OCI-LY1 (cell line): ENCODE measurements at regions not wholly inside any gene's neighbourhood (a gene's known extent, or its start where the extent isn't known, plus 50 kb on each side); places are given as distances from the start of the nearest gene placed in this dataset.

Experiments used
- CTCF ChIP-seq: fragments of 200-600 bp; sonication (generic), shearing (Covaris generic); IDR thresholded peaks from 2 replicates; pipeline ENCODE4 v1.5.1; 2017; ENCODE audit warnings: mild to moderate bottlenecking, antibody characterized with exemption, low read length, moderate library complexity, mixed read lengths
- EZH2 ChIP-seq: fragments of 200-600 bp; sonication (generic), shearing (Covaris generic); IDR thresholded peaks from 2 replicates; pipeline ENCODE4 v1.8.0; 2017; ENCODE audit warnings: borderline replicate concordance, mixed run types, mild to moderate bottlenecking, antibody characterized with exemption, low read length, moderate library complexity, mixed read lengths

GRCh38 chr6:154648188-154648887, 84.9 kb upstream of the SCAF8 start:
- TF ChIP-seq CTCF (no peak), EZH2 (no peak)
